ENCODE measurements at regions not wholly inside any gene's neighbourhood (a gene's known extent, or its start where the extent isn't known, plus 50 kb on each side); places are given as distances from the start of the nearest gene placed in this dataset.
A peak's percentile ranks its signal among the peaks of the same experiment; 100 is the strongest.

DNA sequence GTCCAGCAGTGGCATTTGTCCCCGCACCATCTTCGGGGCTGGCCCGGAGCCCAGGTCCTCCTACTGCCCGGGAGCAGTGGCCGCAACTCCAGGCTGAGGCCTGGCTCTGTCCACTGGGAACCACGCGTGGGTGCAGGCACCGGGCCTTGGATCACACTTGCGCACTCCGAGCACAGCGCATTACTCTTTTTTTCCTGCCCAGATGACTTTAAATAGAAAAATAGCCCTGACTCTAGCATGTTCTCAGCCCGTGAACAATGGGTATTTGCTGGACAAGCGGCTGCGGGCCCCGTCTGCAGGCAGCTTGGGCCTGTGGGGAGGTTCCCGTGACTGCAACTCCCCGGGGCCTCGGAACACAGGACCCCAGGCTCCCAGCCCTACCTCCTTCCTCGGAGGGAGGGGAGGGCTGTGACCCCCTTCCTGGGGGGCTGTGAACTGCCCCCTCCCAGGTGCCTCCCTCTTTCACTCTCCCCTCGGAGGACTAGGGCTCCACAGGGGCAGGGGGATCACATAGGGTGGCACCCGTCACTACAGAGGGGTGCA is 162.2 kb downstream of the TBXT start:
- Histone ChIP-seq H3F3A (ENCODE audit: insufficient read depth, low read length, poor library complexity, severe bottlenecking) (peaks cover 14% of the 10 kb centered on the region), H2AFZ (ENCODE audit: low read depth, low read length) (peak overlapping the region; percentile 98), H3K36me3 (ENCODE audit: insufficient read depth, low read length) (no peaks in the 10 kb centered on the region), H3K9me3 (ENCODE audit: low read length) (no peaks in the 10 kb centered on the region), H4K20me1 (ENCODE audit: insufficient read depth) (no peaks in the 10 kb centered on the region), H3K27me3 (ENCODE audit: insufficient read depth, low read depth, low read length) (peaks cover 3% of the 10 kb centered on the region), H3K9me2 (ENCODE audit: insufficient read depth, low read length) (no peaks in the 10 kb centered on the region), H3K4me2 (ENCODE audit: low read length) (peak overlapping the region; percentile 48), H3K27ac (ENCODE audit: low read length) (peak overlapping the region; percentile 99), H3K4me3 (ENCODE audit: low read length) (peak overlapping the region; percentile 68), H3K79me2 (replicated peaks; ENCODE audit: insufficient read depth, low read length) (no peaks in the 10 kb centered on the region), H3K9ac (ENCODE audit: low read length) (peak overlapping the region; percentile 86)
- TF ChIP-seq, protein P1, sequence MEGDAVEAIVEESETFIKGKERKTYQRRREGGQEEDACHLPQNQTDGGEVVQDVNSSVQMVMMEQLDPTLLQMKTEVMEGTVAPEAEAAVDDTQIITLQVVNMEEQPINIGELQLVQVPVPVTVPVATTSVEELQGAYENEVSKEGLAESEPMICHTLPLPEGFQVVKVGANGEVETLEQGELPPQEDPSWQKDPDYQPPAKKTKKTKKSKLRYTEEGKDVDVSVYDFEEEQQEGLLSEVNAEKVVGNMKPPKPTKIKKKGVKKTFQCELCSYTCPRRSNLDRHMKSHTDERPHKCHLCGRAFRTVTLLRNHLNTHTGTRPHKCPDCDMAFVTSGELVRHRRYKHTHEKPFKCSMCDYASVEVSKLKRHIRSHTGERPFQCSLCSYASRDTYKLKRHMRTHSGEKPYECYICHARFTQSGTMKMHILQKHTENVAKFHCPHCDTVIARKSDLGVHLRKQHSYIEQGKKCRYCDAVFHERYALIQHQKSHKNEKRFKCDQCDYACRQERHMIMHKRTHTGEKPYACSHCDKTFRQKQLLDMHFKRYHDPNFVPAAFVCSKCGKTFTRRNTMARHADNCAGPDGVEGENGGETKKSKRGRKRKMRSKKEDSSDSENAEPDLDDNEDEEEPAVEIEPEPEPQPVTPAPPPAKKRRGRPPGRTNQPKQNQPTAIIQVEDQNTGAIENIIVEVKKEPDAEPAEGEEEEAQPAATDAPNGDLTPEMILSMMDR (IDR thresholded peaks at IDR 0.05; ENCODE audit: poor library complexity, severe bottlenecking) = no peak
- TF ChIP-seq TAF1 (IDR thresholded peaks at IDR 0.05; ENCODE audit: low read depth) = no peak
- no peak for TF ChIP-seq EZH2 (IDR thresholded peaks at IDR 0.05; ENCODE audit: borderline replicate concordance, insufficient read depth, low read length, poor library complexity, severe bottlenecking)
- TF ChIP-seq POLR2AphosphoS5 (IDR thresholded peaks at IDR 0.05) = no peak
- TF ChIP-seq, protein P2, sequence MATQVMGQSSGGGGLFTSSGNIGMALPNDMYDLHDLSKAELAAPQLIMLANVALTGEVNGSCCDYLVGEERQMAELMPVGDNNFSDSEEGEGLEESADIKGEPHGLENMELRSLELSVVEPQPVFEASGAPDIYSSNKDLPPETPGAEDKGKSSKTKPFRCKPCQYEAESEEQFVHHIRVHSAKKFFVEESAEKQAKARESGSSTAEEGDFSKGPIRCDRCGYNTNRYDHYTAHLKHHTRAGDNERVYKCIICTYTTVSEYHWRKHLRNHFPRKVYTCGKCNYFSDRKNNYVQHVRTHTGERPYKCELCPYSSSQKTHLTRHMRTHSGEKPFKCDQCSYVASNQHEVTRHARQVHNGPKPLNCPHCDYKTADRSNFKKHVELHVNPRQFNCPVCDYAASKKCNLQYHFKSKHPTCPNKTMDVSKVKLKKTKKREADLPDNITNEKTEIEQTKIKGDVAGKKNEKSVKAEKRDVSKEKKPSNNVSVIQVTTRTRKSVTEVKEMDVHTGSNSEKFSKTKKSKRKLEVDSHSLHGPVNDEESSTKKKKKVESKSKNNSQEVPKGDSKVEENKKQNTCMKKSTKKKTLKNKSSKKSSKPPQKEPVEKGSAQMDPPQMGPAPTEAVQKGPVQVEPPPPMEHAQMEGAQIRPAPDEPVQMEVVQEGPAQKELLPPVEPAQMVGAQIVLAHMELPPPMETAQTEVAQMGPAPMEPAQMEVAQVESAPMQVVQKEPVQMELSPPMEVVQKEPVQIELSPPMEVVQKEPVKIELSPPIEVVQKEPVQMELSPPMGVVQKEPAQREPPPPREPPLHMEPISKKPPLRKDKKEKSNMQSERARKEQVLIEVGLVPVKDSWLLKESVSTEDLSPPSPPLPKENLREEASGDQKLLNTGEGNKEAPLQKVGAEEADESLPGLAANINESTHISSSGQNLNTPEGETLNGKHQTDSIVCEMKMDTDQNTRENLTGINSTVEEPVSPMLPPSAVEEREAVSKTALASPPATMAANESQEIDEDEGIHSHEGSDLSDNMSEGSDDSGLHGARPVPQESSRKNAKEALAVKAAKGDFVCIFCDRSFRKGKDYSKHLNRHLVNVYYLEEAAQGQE (IDR thresholded peaks at IDR 0.05; ENCODE audit: borderline replicate concordance) = no peak
- TF ChIP-seq EP300 (conservative IDR thresholded peaks at IDR 0.05; ENCODE audit: poor library complexity, severe bottlenecking) = no peak
- no peak for TF ChIP-seq RAD21 (conservative IDR thresholded peaks at IDR 0.05)
- no peak for TF ChIP-seq SMC3 (conservative IDR thresholded peaks at IDR 0.05; ENCODE audit: poor library complexity)
- TF ChIP-seq MXI1 (conservative IDR thresholded peaks at IDR 0.05; ENCODE audit: poor library complexity, severe bottlenecking) = no peak

DNA sequence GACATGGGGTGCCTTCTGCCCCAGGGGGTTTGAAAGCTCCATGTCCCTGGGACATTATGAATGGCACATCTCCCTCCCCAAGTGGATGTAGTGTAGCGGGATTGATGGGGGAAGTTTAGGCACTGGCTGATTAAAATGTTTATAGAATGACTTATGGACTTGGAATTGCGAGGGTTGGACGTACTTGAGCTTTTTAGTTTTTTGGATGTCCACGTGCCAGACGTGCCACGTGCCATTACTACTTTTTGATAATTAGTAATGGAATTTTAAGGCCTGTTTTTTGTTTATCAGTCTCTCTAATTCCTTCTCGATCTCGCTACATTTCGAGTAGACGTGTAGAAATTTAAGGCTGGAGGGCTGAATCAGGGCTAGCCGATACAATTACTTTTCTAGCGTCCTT is 162.8 kb downstream of the TBXT start:
- Histone ChIP-seq H3K9ac (ENCODE audit: low read length) (peak overlapping the region; percentile 86), H3K27me3 (ENCODE audit: insufficient read depth, low read depth, low read length) (peaks cover 3% of the 10 kb centered on the region), H3K36me3 (ENCODE audit: insufficient read depth, low read length) (no peaks in the 10 kb centered on the region), H2AFZ (ENCODE audit: low read depth, low read length) (no peak overlapping the region), H3K27ac (ENCODE audit: low read length) (peak overlapping the region; percentile 99), H3K9me3 (ENCODE audit: low read length) (no peaks in the 10 kb centered on the region), H3K4me3 (ENCODE audit: low read length) (no peak overlapping the region), H3F3A (ENCODE audit: insufficient read depth, low read length, poor library complexity, severe bottlenecking) (peaks cover 14% of the 10 kb centered on the region), H4K20me1 (ENCODE audit: insufficient read depth) (no peaks in the 10 kb centered on the region), H3K4me2 (ENCODE audit: low read length) (no peak overlapping the region), H3K9me2 (ENCODE audit: insufficient read depth, low read length) (no peaks in the 10 kb centered on the region), H3K79me2 (replicated peaks; ENCODE audit: insufficient read depth, low read length) (no peaks in the 10 kb centered on the region)
- TF ChIP-seq SMC3 (conservative IDR thresholded peaks at IDR 0.05; ENCODE audit: poor library complexity) (no peak), TAF1 (IDR thresholded peaks at IDR 0.05; ENCODE audit: low read depth) (no peak), EP300 (conservative IDR thresholded peaks at IDR 0.05; ENCODE audit: poor library complexity, severe bottlenecking) (no peak), POLR2AphosphoS5 (IDR thresholded peaks at IDR 0.05) (no peak), EZH2 (IDR thresholded peaks at IDR 0.05; ENCODE audit: borderline replicate concordance, insufficient read depth, low read length, poor library complexity, severe bottlenecking) (no peak), RAD21 (conservative IDR thresholded peaks at IDR 0.05) (no peak), MXI1 (conservative IDR thresholded peaks at IDR 0.05; ENCODE audit: poor library complexity, severe bottlenecking) (no peak)
- TF ChIP-seq, protein P1 (IDR thresholded peaks at IDR 0.05; ENCODE audit: poor library complexity, severe bottlenecking) = no peak
- TF ChIP-seq, protein P2 (IDR thresholded peaks at IDR 0.05; ENCODE audit: borderline replicate concordance) = no peak

Measured in neural cell (in vitro differentiated cells).